HepG2 (cell line): ENCODE measurements at regions not wholly inside any gene's neighbourhood (a gene's known extent, or its start where the extent isn't known, plus 50 kb on each side); places are given as distances from the start of the nearest gene placed in this dataset.

Experiments used
- CREB1 ChIP-seq, 2 experiments: fragments of 450-650 bp in 1 of 2; IDR thresholded peaks; 2 replicates each; pipeline ENCODE4 v1.6.1; 2016 to 2017; ENCODE audit warnings: control low read depth in 1 of 2, mild to moderate bottlenecking in 1 of 2, missing compliant biosample characterization in 1 of 2, missing genetic modification characterization in 1 of 2
- KAT8 ChIP-seq: IDR thresholded peaks from 2 replicates; pipeline ENCODE4 v1.6.1; 2016; ENCODE audit warnings: missing genetic modification reagents, missing compliant biosample characterization
- MED1 ChIP-seq: sonication (generic); formaldehyde crosslinking; IDR thresholded peaks from 2 replicates; pipeline ENCODE4 v1.4.0; 2020; ENCODE audit warnings: missing genetic modification reagents
- MYC ChIP-seq: sonication (generic); formaldehyde crosslinking; IDR thresholded peaks from 2 replicates; pipeline ENCODE4 v1.9.0; 2021; ENCODE audit warnings: missing genetic modification reagents, borderline replicate concordance
- NFYC ChIP-seq: IDR thresholded peaks from 2 replicates; pipeline ENCODE4 v1.6.1; 2016; ENCODE audit warnings: missing genetic modification reagents, missing compliant biosample characterization
- SAP130 ChIP-seq: IDR thresholded peaks from 2 replicates; pipeline ENCODE4 v1.6.1; 2016; ENCODE audit warnings: low read depth
- SIX4 ChIP-seq: sonication (generic); formaldehyde crosslinking; IDR thresholded peaks from 2 replicates; pipeline ENCODE4 v1.4.0; 2020; ENCODE audit warnings: missing genetic modification reagents
- UBTF ChIP-seq: sonication (generic); formaldehyde crosslinking; IDR thresholded peaks from 2 replicates; pipeline ENCODE4 v1.4.0; 2020; ENCODE audit warnings: mild to moderate bottlenecking, missing genetic modification reagents
- ZBTB33 ChIP-seq: sonication (generic); formaldehyde crosslinking; IDR thresholded peaks from 2 replicates; pipeline ENCODE4 v1.4.0; 2020; ENCODE audit warnings: missing genetic modification reagents
- ZNF335 ChIP-seq: sonication (generic); formaldehyde crosslinking; IDR thresholded peaks from 2 replicates; pipeline ENCODE4 v1.4.0; 2020; ENCODE audit warnings: missing genetic modification reagents
- ZNF687 ChIP-seq: sonication (generic); formaldehyde crosslinking; IDR thresholded peaks from 2 replicates; pipeline ENCODE4 v1.5.1; 2020; ENCODE audit warnings: mild to moderate bottlenecking, missing genetic modification reagents, moderate library complexity

- peak; percentile 57 for TF ChIP-seq ZNF687
- peak; percentile 86 for TF ChIP-seq KAT8 (CRISPR knock-in tag)
- peak; percentile 30; the same call in 1 of the 2 replicates for TF ChIP-seq MED1
- peak; percentile 98 for TF ChIP-seq SIX4 (CRISPR knock-in tag)
- TF ChIP-seq UBTF (CRISPR knock-in tag) = peak; percentile 38
- peak; percentile 65 for TF ChIP-seq NFYC
- peak; percentile 79 for TF ChIP-seq ZBTB33
- TF ChIP-seq ZNF335 = peak; percentile 81; the same call in 1 of the 2 replicates
- peak; percentile 67; the same call in 1 of the 2 replicates for TF ChIP-seq SAP130
- TF ChIP-seq MYC (CRISPR knock-in tag) = peak; percentile 49; the same call in 1 of the 2 replicates
- TF ChIP-seq CREB1 (IDR thresholded peaks at IDR 0.05) = 0 out of 2 replicates have a peak, but pooled peaks have one; percentile 25
- TF ChIP-seq CREB1 (CRISPR knock-in tag; IDR thresholded peaks at IDR 0.05) = peak; percentile 79
Measured at GRCh38 chr20:30579824-30580438, 677.5 kb upstream of the DEFB115 start (continued).
